ENCODE measurements at regions not wholly inside any gene's neighbourhood (a gene's known extent, or its start where the extent isn't known, plus 50 kb on each side); places are given as distances from the start of the nearest gene placed in this dataset.

GRCh38 chr2:2834105-2834504, 503.0 kb upstream of the MYT1L start:
- intact Hi-C loops (cut with micrococcal nuclease; ENCODE audit: unreplicated experiment) (no loop called here), in situ Hi-C loops (cut with MboI) (no loop called here)
- Histone ChIP-seq H3K79me2 (ENCODE audit: control insufficient read depth, insufficient read depth, low read length) (no peaks in the 10 kb centered on the region), H3K4me3 (no peak overlapping the region), H4K20me1 (ENCODE audit: control insufficient read depth, insufficient read depth) (no peaks in the 10 kb centered on the region; the same call in 1 of the 2 replicates), H3K36me3 (ENCODE audit: control insufficient read depth in 2 of 2, insufficient read depth in 2 of 2, low read length in 1 of 2) (no peaks in the 10 kb centered on the region), H3K4me1 (ENCODE audit: control insufficient read depth, insufficient read depth, low read length) (no peaks in the 10 kb centered on the region), H3K27me3 (replicated peaks in 1 of 2; ENCODE audit: control insufficient read depth in 2 of 2, insufficient read depth in 2 of 2, low read length in 1 of 2) (no peaks in the 10 kb centered on the region; a peak in 1 of 4 replicates), H3K9me3 (replicated peaks; ENCODE audit: control insufficient read depth, insufficient read depth, low read length) (no peaks in the 10 kb centered on the region), H2AFZ (ENCODE audit: control insufficient read depth, low read depth, low read length) (no peak overlapping the region), H3K27ac (ENCODE audit: control insufficient read depth, insufficient read depth) (no peak overlapping the region), H3K9ac (ENCODE audit: control insufficient read depth, insufficient read depth, low read length) (no peak overlapping the region), H3K4me2 (ENCODE audit: control insufficient read depth, insufficient read depth) (no peak overlapping the region)
- no peak for DNase-seq (ENCODE audit: low read depth, low spot score)
- BruUV-seq (replicated peaks), result no TSS peak
- WGBS (ENCODE audit: insufficient coverage, insufficient replicate concordance, low lambda C conversion rate, missing lambda C conversion rate), result 19% methylated on average over 11 of the region's 11 CpGs
- POLR2A ChIA-PET, result no interaction called here
- RAD21 ChIA-PET (ENCODE audit: unreplicated experiment), result no interaction called here
- no peak for FAIRE-seq
- CTCF ChIA-PET, result no interaction called here
- SMC1A ChIA-PET (ENCODE audit: uncharacterized antibody, unreplicated experiment), result no interaction called here
- ATAC-seq, result no peak
- TF ChIP-seq PRDM15 (CRISPR knock-in tag; IDR thresholded peaks at IDR 0.05) (no peak), BMI1 (IDR thresholded peaks at IDR 0.05; ENCODE audit: borderline replicate concordance) (no peak), ZBED1 (IDR thresholded peaks at IDR 0.05; ENCODE audit: borderline replicate concordance) (no peak), MXI1 (IDR thresholded peaks at IDR 0.05; ENCODE audit: low read depth, low read length) (no peak), RB1 (IDR thresholded peaks at IDR 0.05; ENCODE audit: borderline replicate concordance) (no peak), MTA3 (IDR thresholded peaks at IDR 0.05; ENCODE audit: borderline replicate concordance, low read length) (no peak), SIN3A (IDR thresholded peaks at IDR 0.05; ENCODE audit: low read depth, low read length) (no peak), TARDBP (IDR thresholded peaks at IDR 0.05; ENCODE audit: borderline replicate concordance) (no peak), CBX5 (IDR thresholded peaks at IDR 0.05; ENCODE audit: low read depth) (no peak), HCFC1 (IDR thresholded peaks at IDR 0.05; ENCODE audit: low read length) (no peak), ASH2L (IDR thresholded peaks at IDR 0.05; ENCODE audit: borderline replicate concordance, low read depth) (no peak), CBX3 (IDR thresholded peaks at IDR 0.05; ENCODE audit: borderline replicate concordance, low read depth) (no peak), NR2C2 (IDR thresholded peaks at IDR 0.05; ENCODE audit: borderline replicate concordance, control insufficient read depth, insufficient read length, low read depth) (no peak), NR2C1 (IDR thresholded peaks at IDR 0.05) (no peak), TAF1 (IDR thresholded peaks at IDR 0.05; ENCODE audit: borderline replicate concordance, low read depth, low read length) (no peak), ATF7 (IDR thresholded peaks at IDR 0.05; ENCODE audit: low read depth) (no peak), SRF (IDR thresholded peaks at IDR 0.05; ENCODE audit: low read depth in 2 of 2, low read length in 2 of 2) (no peak), MYB (IDR thresholded peaks at IDR 0.05; ENCODE audit: borderline replicate concordance, low read depth, low read length) (no peak), ZBTB4 (CRISPR knock-in tag; IDR thresholded peaks at IDR 0.05) (no peak), SMC3 (IDR thresholded peaks at IDR 0.05; ENCODE audit: borderline replicate concordance, low read length) (no peak)

All from GM12878 (cell line).